Renal cortex interstitium (tissue), 11 donors: ENCODE measurements at regions not wholly inside any gene's neighbourhood (a gene's known extent, or its start where the extent isn't known, plus 50 kb on each side); places are given as distances from the start of the nearest gene placed in this dataset.

Source experiments
- DNase-seq, 11 donors: peaks; one replicate each; pipeline ENCODE4 v3.0.0-alpha.2; 2013; ENCODE audit warnings: low read depth in 9 of 11, low spot score in 4 of 11; ENCODE audit errors: extremely low read depth in 1 of 11

DNA sequence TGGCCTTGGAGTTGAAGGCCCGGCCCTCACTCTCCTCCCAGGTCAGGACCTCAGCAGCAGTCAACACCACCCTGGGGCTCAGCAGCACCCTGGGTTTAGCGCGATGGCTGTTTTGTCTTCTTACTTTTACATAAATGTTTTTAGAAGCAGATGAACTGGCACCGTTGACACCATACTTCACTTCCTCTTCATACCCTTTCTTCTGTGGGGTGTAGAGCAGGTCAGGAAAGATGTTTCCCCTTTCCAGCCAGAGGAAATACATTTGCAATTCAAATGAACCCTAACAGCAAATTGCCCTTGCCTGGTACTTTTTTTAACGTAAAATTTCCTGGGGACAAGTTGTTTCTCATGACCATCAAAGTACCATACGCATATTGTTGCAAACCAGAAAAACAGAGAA lies 54.7 kb upstream of the SNX9 start:
- DNase-seq = no peak

DNA sequence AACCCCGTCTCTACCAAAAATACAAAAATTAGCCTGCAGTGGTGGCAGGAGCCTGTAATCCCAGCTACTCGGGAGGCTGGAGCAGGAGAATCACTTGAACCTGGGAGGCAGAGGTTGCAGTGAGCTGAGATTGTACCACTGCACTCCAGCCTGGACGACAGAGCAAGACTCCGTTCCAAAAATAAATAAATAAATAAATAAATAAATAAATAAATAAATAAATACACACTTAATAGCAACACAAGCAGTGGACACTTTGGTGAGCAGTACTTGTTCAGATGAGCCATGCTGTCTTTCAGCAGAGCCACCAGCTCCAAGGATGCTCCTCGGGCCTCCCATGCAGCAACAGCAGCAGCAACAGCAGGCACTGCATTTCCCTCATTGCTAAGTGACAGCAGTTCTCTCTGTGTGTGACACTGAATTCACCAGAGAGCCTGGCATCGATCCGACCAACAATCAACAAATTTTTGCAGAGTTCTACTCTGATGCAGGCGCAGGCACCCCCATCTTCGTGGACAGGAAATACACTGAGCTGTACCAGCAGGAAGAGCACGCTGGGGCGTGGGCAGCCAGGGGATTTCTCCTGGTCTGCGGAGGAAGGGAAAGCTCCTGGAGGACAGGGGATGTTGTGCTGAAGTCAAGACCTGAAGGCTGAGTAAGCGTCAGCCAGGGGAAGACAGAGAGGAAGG lies 54.0 kb upstream of the SNX9 start:
- DNase-seq = no peak

DNA sequence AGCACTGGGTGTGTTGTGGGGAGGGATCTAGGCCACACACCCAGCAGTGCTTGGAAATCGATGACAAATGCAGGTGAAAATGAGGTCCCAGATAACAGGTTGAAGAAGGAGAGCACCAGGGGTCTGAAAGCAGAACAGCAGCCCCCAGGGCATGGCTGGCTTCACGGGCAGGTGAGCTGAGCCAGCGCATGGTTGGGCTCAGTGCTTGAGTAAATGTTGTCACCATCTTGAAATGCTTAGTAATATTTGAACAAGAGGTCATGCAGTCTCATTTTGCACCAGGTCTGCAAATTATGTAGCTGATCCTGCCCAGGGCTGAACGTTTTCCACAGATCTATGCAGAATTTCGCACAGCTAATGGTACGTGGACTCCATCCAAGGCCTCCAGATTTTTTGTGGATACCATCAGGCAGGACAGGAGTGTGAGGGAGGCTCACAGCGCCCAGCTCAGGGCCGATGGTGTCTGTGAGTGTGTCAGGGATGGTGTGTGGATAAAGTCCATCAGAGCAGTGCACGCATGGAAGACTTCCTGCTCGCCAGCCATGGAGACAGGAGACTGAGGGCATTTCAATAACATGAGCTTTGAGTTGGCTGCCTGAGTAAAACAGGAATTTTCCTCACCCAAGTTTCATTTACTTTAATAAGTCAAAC lies 53.1 kb upstream of the SNX9 start:
- DNase-seq = no peak

DNA sequence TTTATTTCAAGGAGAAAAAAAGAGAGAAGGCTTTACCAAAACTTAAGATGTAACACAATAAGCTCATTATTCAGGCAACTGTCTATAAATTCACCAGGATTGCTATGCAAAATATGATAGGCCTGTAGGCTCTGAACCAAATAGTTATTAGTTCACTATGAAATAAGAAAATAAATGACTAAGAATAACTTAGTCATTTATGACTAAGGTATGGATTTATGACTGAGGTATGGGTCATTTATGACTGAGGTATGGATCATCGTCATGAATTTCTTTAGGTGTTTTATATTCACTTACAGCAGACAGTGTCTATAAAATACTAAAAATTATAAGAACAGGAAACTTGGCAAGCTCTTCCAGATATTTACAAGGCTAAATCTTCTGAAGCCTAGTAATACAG lies 52.1 kb upstream of the SNX9 start:
- DNase-seq = no peak

DNA sequence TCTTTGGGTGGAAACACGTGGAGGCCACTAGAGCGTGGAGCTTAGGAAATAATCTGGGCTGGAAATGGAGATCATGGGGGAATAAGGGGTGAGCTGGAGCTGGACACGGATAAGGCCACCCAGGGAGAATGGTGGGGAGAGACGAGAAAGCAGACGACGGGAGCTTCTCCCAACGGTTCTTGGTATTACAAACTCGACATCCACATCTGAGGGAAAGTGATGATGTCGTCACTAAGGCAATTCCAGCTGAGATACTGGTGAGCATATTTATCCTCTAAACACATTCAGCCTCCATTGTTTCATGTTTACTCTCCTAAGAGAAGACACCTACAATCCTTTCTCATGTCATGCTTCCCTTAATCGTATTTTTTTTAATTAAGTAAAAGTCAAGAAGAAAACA lies 50.2 kb upstream of the SNX9 start:
- DNase-seq = no peak
